B cell (primary cell): ENCODE measurements at regions not wholly inside any gene's neighbourhood (a gene's known extent, or its start where the extent isn't known, plus 50 kb on each side); places are given as distances from the start of the nearest gene placed in this dataset.

Experiments
- ATAC-seq: fragments of 200-7000 bp; cut with Tn5 transposase; one replicate; pipeline ENCODE4 v1.10.0; 2021; ENCODE audit warnings: low read depth, mild to moderate bottlenecking, moderate number of reproducible peaks, moderate library complexity
- CTCF ChIA-PET: fragments of 350-600 bp; sonication (Branson Sonifier 250); formaldehyde crosslinking; loops from one replicate; lab custom pipeline; 2021; ENCODE audit warnings: antibody characterized with exemption, inconsistent platforms; lab: Charles Lee
- POLR2A ChIA-PET: fragments of 350-600 bp; sonication (Branson Sonifier 250); formaldehyde crosslinking; loops from one replicate; lab custom pipeline; 2021; ENCODE audit warnings: antibody characterized with exemption; lab: Charles Lee
- DNase-seq: peaks from one replicate; pipeline ENCODE4 v3.0.0; 2013
- H2AFZ ChIP-seq: 2 replicates; pipeline ENCODE4 v1.6.1; 2012; ENCODE audit warnings: mild to moderate bottlenecking, low read depth, low read length; ENCODE audit not compliant: insufficient read depth, poor library complexity, severe bottlenecking
- H3K27ac ChIP-seq, 2 donors: 1 replicate in 1 of 2; 2 replicates in 1 of 2; pipeline ENCODE4 v1.5.1; 2012 to 2013; ENCODE audit warnings: low read length in 2 of 2, mild to moderate bottlenecking in 2 of 2, moderate library complexity in 1 of 2
- H3K27me3 ChIP-seq, 4 experiments: fragments of 200-600 bp in 1 of 4; sonication (generic) in 1 of 4; replicated peaks in 1 of 4; 1 replicate in 2 of 4; 2 replicates in 2 of 4; pipeline versions ENCODE4 v1.6.1 to v1.7.0; 2013 to 2016; ENCODE audit warnings: low read length in 3 of 4, mild to moderate bottlenecking in 2 of 4, mixed read lengths in 1 of 4, moderate library complexity in 1 of 4; ENCODE audit not compliant: insufficient read depth in 4 of 4, control insufficient read depth in 3 of 4; ENCODE audit errors: control extremely low read depth in 1 of 4
- H3K36me3 ChIP-seq, 2 experiments: replicated peaks in 1 of 2; 1 replicate in 1 of 2; 2 replicates in 1 of 2; pipeline versions ENCODE4 v1.6.1 to v1.7.1; 2013; ENCODE audit warnings: low read length in 1 of 2; ENCODE audit not compliant: insufficient read depth in 2 of 2, control insufficient read depth in 1 of 2; ENCODE audit errors: control extremely low read depth in 1 of 2, extremely low read depth in 1 of 2
- H3K4me1 ChIP-seq, 2 donors: fragments of 200-600 bp in 1 of 2; sonication (generic) in 1 of 2; 1 replicate in 1 of 2; 2 replicates in 1 of 2; pipeline versions ENCODE4 v1.5.1 to v1.6.1; 2013 to 2017; ENCODE audit warnings: low read length in 2 of 2; ENCODE audit not compliant: control insufficient read depth in 2 of 2, insufficient read depth in 2 of 2
- H3K4me2 ChIP-seq: replicated peaks from 2 replicates; pipeline ENCODE3; 2012; ENCODE audit warnings: mild to moderate bottlenecking, low read depth, low read length; ENCODE audit not compliant: poor library complexity, severe bottlenecking
- H3K4me3 ChIP-seq, 5 experiments: fragments of 200-600 bp in 1 of 5; sonication (generic) in 1 of 5; 1 replicate in 3 of 5; 2 replicates in 2 of 5; pipeline versions ENCODE4 v1.5.1 to v1.7.0; 2011 to 2016; ENCODE audit warnings: low read length in 4 of 5, mild to moderate bottlenecking in 4 of 5, low read depth in 2 of 5, control low read depth in 1 of 5, moderate library complexity in 1 of 5; ENCODE audit not compliant: insufficient read depth in 1 of 5; ENCODE audit errors: control extremely low read depth in 1 of 5, extremely low read depth in 1 of 5
- H3K79me2 ChIP-seq: fragments of 200-600 bp; sonication (generic); one replicate; pipeline ENCODE4 v1.6.0; 2016; ENCODE audit warnings: low read length; ENCODE audit not compliant: control insufficient read depth, insufficient read depth
- H3K9ac ChIP-seq: fragments of 200-600 bp; sonication (generic); 2 replicates; pipeline ENCODE4 v1.6.1; 2017; ENCODE audit warnings: mild to moderate bottlenecking, low read length, moderate library complexity
- H3K9me3 ChIP-seq, 3 donors: one replicate each; pipeline versions ENCODE4 v1.6.1 to v1.7.1; 2013; ENCODE audit warnings: low read length in 2 of 3; ENCODE audit not compliant: control insufficient read depth in 2 of 3, insufficient read depth in 1 of 3; ENCODE audit errors: control extremely low read depth in 1 of 3
- H4K20me1 ChIP-seq: 2 replicates; pipeline ENCODE4 v1.6.0; 2012; ENCODE audit warnings: mild to moderate bottlenecking, low read length; ENCODE audit not compliant: insufficient read depth, control insufficient read depth, poor library complexity, severe bottlenecking
- H3K27ac Mint-ChIP-seq: one replicate; pipeline ENCODE4 v1.8.0; 2021; ENCODE audit warnings: mixed read lengths
- H3K27me3 Mint-ChIP-seq: one replicate; pipeline ENCODE4 v1.8.0; 2021; ENCODE audit warnings: mixed read lengths
- H3K4me1 Mint-ChIP-seq: one replicate; pipeline ENCODE4 v1.8.0; 2021; ENCODE audit warnings: mixed read lengths
- H3K4me3 Mint-ChIP-seq: one replicate; pipeline ENCODE4 v1.8.0; 2021; ENCODE audit warnings: mixed read lengths
- H3K9me3 Mint-ChIP-seq: one replicate; pipeline ENCODE4 v1.8.0; 2022; ENCODE audit warnings: mixed read lengths; ENCODE audit not compliant: insufficient read depth
- CTCF ChIP-seq: fragments of 200-600 bp; IDR thresholded peaks from one replicate; pipeline ENCODE4 v1.8.0; 2022; ENCODE audit warnings: antibody characterized with exemption, mild to moderate bottlenecking
- EZH2 ChIP-seq: IDR thresholded peaks from 2 replicates; pipeline ENCODE4 v1.6.1; 2012; ENCODE audit warnings: borderline replicate concordance, low read depth, mild to moderate bottlenecking, moderate library complexity, low read length; ENCODE audit not compliant: insufficient read depth, poor library complexity, severe bottlenecking
- WGBS: methylation state at CpG from one replicate; pipeline ENCODE4 v1.1.5; 2013; ENCODE audit warnings: missing lambda C conversion rate; ENCODE audit not compliant: insufficient coverage; 5-methylcytosine and 5-hydroxymethylcytosine counted together
- intact Hi-C: fragments of 100-400 bp; cut with micrococcal nuclease; formaldehyde crosslinking; loops from one replicate; pipeline ENCODE4 v1.10.0; 2022

GRCh38 chr13:88395804-88396203, 724.6 kb downstream of the SLITRK5 start:
- no peaks in the 10 kb centered on the region for H3K79me2 ChIP-seq
- H3K27ac ChIP-seq = no peak overlapping the region
- Mint-ChIP-seq H3K4me3 (no peak overlapping the region), H3K27ac (no peak overlapping the region), H3K27me3 (no peaks in the 10 kb centered on the region), H3K4me1 (no peaks in the 10 kb centered on the region), H3K9me3 (peaks cover 4% of the 10 kb centered on the region)
- ChIA-PET CTCF (no interaction called here), POLR2A (no interaction called here)
- TF ChIP-seq EZH2 (no peak), CTCF (no peak)
- no peaks in the 10 kb centered on the region for H3K9me3 ChIP-seq
- DNase-seq = no peak
- no peaks in the 10 kb centered on the region for H4K20me1 ChIP-seq
- H3K36me3 ChIP-seq = no peaks in the 10 kb centered on the region
- no peak for ATAC-seq
- no peaks in the 10 kb centered on the region for H3K27me3 ChIP-seq
- H2AFZ ChIP-seq = no peak overlapping the region
- H3K4me2 ChIP-seq = no peak overlapping the region
- no peak overlapping the region for H3K4me3 ChIP-seq
- intact Hi-C loops = no loop called here
- H3K9ac ChIP-seq = no peak overlapping the region
- H3K4me1 ChIP-seq = no peaks in the 10 kb centered on the region

- H3K4me1 Mint-ChIP-seq = no peaks in the 10 kb centered on the region
- DNase-seq (no peak), ATAC-seq (no peak)
- no peaks in the 10 kb centered on the region for H3K27me3 Mint-ChIP-seq
- Histone ChIP-seq H3K36me3 (no peaks in the 10 kb centered on the region), H4K20me1 (no peaks in the 10 kb centered on the region), H2AFZ (no peak overlapping the region), H3K27ac (no peak overlapping the region), H3K9ac (no peak overlapping the region), H3K27me3 (no peaks in the 10 kb centered on the region), H3K4me3 (no peak overlapping the region), H3K4me1 (no peaks in the 10 kb centered on the region), H3K9me3 (peaks cover 0 to 2% (median 0%) of the 10 kb centered on the region in 3 donors), H3K79me2 (no peaks in the 10 kb centered on the region), H3K4me2 (no peak overlapping the region)
- 100% methylated on average over 1 of the region's 2 CpGs for WGBS
- H3K9me3 Mint-ChIP-seq = peaks cover 7% of the 10 kb centered on the region
- CTCF ChIA-PET = no interaction called here
- no peak overlapping the region for H3K27ac Mint-ChIP-seq
- TF ChIP-seq EZH2 (no peak), CTCF (no peak)
- H3K4me3 Mint-ChIP-seq = no peak overlapping the region
- POLR2A ChIA-PET = no interaction called here
- intact Hi-C loops = no loop called here
Observed at GRCh38 chr13:88411696-88412095, 740.5 kb downstream of the SLITRK5 start.
